ENCODE measurements at regions not wholly inside any gene's neighbourhood (a gene's known extent, or its start where the extent isn't known, plus 50 kb on each side); places are given as distances from the start of the nearest gene placed in this dataset.

DNA sequence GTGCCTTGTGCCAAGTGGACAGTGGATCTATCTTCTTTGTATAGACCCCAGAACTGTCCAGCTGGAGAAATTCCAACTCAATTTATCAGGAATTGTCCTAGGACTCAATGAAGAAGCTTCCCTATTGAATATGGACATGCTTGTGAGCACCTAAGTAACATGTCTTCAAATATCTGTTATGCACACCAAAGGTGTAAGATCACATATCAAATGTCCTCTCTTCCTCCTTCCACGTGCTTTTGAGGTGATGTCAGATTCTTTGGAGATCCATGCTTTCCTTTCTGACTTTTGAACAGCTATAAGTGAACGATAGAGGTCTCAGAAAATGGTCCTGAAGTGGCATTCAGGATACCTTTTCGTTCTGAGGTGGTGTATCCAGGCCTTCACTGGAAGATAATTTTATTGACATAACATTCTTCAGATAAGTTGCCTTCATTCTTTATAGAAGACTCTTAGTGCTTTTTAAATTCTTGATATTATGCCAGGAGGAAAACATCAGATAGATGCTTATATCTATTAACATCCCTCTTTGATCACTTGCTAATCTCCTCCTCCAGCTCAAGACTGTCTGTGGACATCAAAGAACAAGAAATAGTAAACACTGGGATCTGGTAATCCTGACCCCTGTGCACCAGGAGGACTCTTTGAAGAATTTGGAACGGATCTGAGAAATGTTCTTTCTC lies 246.4 kb downstream of the SMARCA2 start:
- H3K9ac ChIP-seq (ENCODE audit: low read depth, low read length) = no peak overlapping the region
- H3K56ac ChIP-seq (ENCODE audit: extremely low read depth, insufficient read depth, low read length) = no peak overlapping the region
- H4K8ac ChIP-seq (ENCODE audit: low read depth in 2 of 2, low read length in 2 of 2) = no peak overlapping the region
- no peak overlapping the region for H2AK9ac ChIP-seq (replicated peaks; ENCODE audit: low read depth, low read length, poor library complexity)
- H2BK15ac ChIP-seq (ENCODE audit: low read depth, low read length) = no peak overlapping the region
- no peak overlapping the region for H3K27ac ChIP-seq (ENCODE audit: insufficient read depth, low read length)
- ChIA-PET POLR2A (ENCODE audit: unreplicated experiment) (interaction anchor here (0.5 kb wide), 1 partner anchor 144 kb away, joined by 3 read pairs; no protein-coding TSS in a partner anchor), CTCF (no interaction called here)
- no peak overlapping the region for H2BK5ac ChIP-seq (ENCODE audit: low read depth, low read length, poor library complexity, severe bottlenecking)
- intact Hi-C loops (cut with micrococcal nuclease) (no loop called here), dilution Hi-C loops (cut with HindIII; ENCODE audit: low sequenced_read_pairs, unreplicated experiment) (no loop called here), in situ Hi-C loops (cut with MboI; ENCODE audit: low sequenced_read_pairs) (no loop called here)
- no peak overlapping the region for H2AK5ac ChIP-seq (ENCODE audit: low read depth, low read length)
- H3K4me1 ChIP-seq (ENCODE audit: control insufficient read depth, insufficient read depth, low read length) = 0 out of 2 replicates have a peak, but pooled peaks cover 2% of the 10 kb centered on the region
- H3K18ac ChIP-seq (ENCODE audit: low read depth, low read length) = no peak overlapping the region
- no peak overlapping the region for H4K5ac ChIP-seq (ENCODE audit: low read depth, low read length)
- ATAC-seq (ENCODE audit: low read depth) = no peak
- no peak overlapping the region for H3K4me2 ChIP-seq (ENCODE audit: low read depth, low read length)
- H3K9me1 ChIP-seq (ENCODE audit: insufficient read depth, low read length) = no peaks in the 10 kb centered on the region
- no peak overlapping the region for H3K14ac ChIP-seq (replicated peaks; ENCODE audit: low read depth, low read length)
- H4K91ac ChIP-seq (ENCODE audit: insufficient read depth, low read depth, low read length) = no peak overlapping the region
- H3K79me1 ChIP-seq (ENCODE audit: low read depth in 1 of 2, low read length in 2 of 2) = no peaks in the 10 kb centered on the region
- no peak overlapping the region for H3K23ac ChIP-seq (ENCODE audit: low read depth, low read length)
- H2BK120ac ChIP-seq (ENCODE audit: low read depth, low read length) = no peak overlapping the region
- H3K4ac ChIP-seq (ENCODE audit: low read depth, low read length) = no peak overlapping the region
- H3K27me3 ChIP-seq (ENCODE audit: control insufficient read depth, insufficient read depth, low read length) = peaks cover 8% of the 10 kb centered on the region
- TF ChIP-seq, protein P1, sequence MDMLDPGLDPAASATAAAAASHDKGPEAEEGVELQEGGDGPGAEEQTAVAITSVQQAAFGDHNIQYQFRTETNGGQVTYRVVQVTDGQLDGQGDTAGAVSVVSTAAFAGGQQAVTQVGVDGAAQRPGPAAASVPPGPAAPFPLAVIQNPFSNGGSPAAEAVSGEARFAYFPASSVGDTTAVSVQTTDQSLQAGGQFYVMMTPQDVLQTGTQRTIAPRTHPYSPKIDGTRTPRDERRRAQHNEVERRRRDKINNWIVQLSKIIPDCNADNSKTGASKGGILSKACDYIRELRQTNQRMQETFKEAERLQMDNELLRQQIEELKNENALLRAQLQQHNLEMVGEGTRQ (IDR thresholded peaks at IDR 0.05; ENCODE audit: low read depth, low read length) = no peak
- no peak for TF ChIP-seq MXI1 (IDR thresholded peaks at IDR 0.05; ENCODE audit: borderline replicate concordance, low read depth, low read length)
- no peak for TF ChIP-seq MAZ (IDR thresholded peaks at IDR 0.05; ENCODE audit: borderline replicate concordance, low read depth, low read length)
- no peak for TF ChIP-seq CEBPB (IDR thresholded peaks at IDR 0.05; ENCODE audit: low read depth, low read length)
- TF ChIP-seq FOS (IDR thresholded peaks at IDR 0.05; ENCODE audit: low read depth, low read length) = no peak
- no peaks in the 10 kb centered on the region for H4K20me1 ChIP-seq (ENCODE audit: insufficient read depth, low read length)
- H2BK20ac ChIP-seq (ENCODE audit: low read depth, low read length) = no peak overlapping the region
- no peak overlapping the region for H2AFZ ChIP-seq (replicated peaks; ENCODE audit: low read length, poor library complexity)
- no peak overlapping the region for H3K4me3 ChIP-seq (ENCODE audit: insufficient read depth, low read depth, low read length)
- no peaks in the 10 kb centered on the region for H3K9me3 ChIP-seq (ENCODE audit: control insufficient read depth, insufficient read depth, low read length)
- DNase-seq = no peak
- no CpG with 5 or more reads among the region's 4 CpGs for WGBS, 2 experiments (ENCODE audit: extremely low coverage in 2 of 2, insufficient read length in 1 of 2)
- BruUV-seq (replicated peaks) = no TSS peak
- H3K36me3 ChIP-seq (ENCODE audit: control insufficient read depth, insufficient read depth, low read length) = no peaks in the 10 kb centered on the region

Measured in IMR-90 (cell line).